ENCODE measurements at regions not wholly inside any gene's neighbourhood (a gene's known extent, or its start where the extent isn't known, plus 50 kb on each side); places are given as distances from the start of the nearest gene placed in this dataset.

DNA sequence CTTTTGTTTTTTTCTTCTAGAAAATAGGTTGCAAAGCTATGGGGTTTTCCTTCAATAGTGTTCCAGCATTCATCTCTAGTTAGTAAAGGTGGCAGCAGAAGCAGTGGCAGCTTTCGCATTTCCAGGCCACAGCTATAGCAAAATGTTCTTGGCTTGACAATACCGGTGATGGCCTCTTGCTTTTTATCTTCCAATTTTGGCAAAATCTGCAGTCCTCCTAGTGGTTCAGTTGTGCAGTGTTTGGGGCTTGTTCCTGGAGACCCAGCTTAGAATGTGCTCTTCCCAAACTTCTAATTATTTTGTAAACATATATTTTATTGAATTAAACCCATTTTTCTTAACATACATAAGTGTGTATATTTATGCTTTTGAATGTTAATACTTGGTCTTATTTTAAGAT, 370.6 kb upstream of the MAN1A1 start:
- H3K36me3 ChIP-seq (ENCODE audit: control insufficient read depth, insufficient read depth, low read length): no peaks in the 10 kb centered on the region
- FAIRE-seq (no peak), DNase-seq (ENCODE audit: extremely low read depth in 1 of 4, low spot score in 3 of 4) (peak; percentile 13 to 55 (median 22)), ATAC-seq (peak; percentile 96)
- BruUV-seq (replicated peaks): no TSS peak
- H3K4me3 ChIP-seq: no peak overlapping the region
- no peaks in the 10 kb centered on the region for H3K27me3 ChIP-seq (ENCODE audit: control insufficient read depth in 2 of 2, insufficient read depth in 2 of 2, low read length in 2 of 2)
- peak overlapping the region; percentile 46; the same call in 1 of the 2 replicates for H2AFZ ChIP-seq (ENCODE audit: low read depth, low read length)
- H3K79me2 ChIP-seq (ENCODE audit: control insufficient read depth, insufficient read depth, low read length): no peaks in the 10 kb centered on the region
- H3K9me3 ChIP-seq (replicated peaks; ENCODE audit: control insufficient read depth, insufficient read depth, low read depth, low read length): no peaks in the 10 kb centered on the region
- TF ChIP-seq RAD21 (CRISPR knock-in tag; conservative IDR thresholded peaks at IDR 0.05 in 1 of 2, IDR thresholded peaks at IDR 0.05 in 1 of 2) (peak; percentile 24 to 50; a peak in 3 of 4 replicates), HMG20A (CRISPR knock-in tag; conservative IDR thresholded peaks at IDR 0.05) (no peak), SMC3 (conservative IDR thresholded peaks at IDR 0.05; ENCODE audit: insufficient read depth, low read depth, low read length) (0 out of 2 replicates have a peak, but pooled peaks have one; percentile 23), ZNF146 (CRISPR knock-in tag; IDR thresholded peaks at IDR 0.05; ENCODE audit: unreplicated experiment) (no peak), SOX6 (IDR thresholded peaks at IDR 0.05) (no peak), TFE3 (CRISPR knock-in tag; IDR thresholded peaks at IDR 0.05) (no peak), CTCF (IDR thresholded peaks at IDR 0.05 in 2 of 3, conservative IDR thresholded peaks at IDR 0.05 in 1 of 3; ENCODE audit: insufficient read depth in 2 of 3, low read depth in 1 of 3, low read length in 3 of 3) (peak; percentile 35 to 75 (median 52); a peak in 5 of 6 replicates)
- TF ChIP-seq, protein P1, sequence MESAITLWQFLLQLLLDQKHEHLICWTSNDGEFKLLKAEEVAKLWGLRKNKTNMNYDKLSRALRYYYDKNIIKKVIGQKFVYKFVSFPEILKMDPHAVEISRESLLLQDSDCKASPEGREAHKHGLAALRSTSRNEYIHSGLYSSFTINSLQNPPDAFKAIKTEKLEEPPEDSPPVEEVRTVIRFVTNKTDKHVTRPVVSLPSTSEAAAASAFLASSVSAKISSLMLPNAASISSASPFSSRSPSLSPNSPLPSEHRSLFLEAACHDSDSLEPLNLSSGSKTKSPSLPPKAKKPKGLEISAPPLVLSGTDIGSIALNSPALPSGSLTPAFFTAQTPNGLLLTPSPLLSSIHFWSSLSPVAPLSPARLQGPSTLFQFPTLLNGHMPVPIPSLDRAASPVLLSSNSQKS (CRISPR knock-in tag; IDR thresholded peaks at IDR 0.05): no peak
- no peaks in the 10 kb centered on the region for H3K9me1 ChIP-seq (ENCODE audit: control insufficient read depth, insufficient read depth, low read length)
- no peaks in the 10 kb centered on the region for H3K4me1 ChIP-seq (replicated peaks in 1 of 2; ENCODE audit: control insufficient read depth in 2 of 2, insufficient read depth in 2 of 2, low read length in 2 of 2)
- H3K27ac ChIP-seq (ENCODE audit: extremely low read depth, low read depth, low read length): no peak overlapping the region
- in situ Hi-C loops (cut with MboI) (no loop called here), intact Hi-C loops (cut with micrococcal nuclease) (loop anchor here (10.0 kb wide), 2 partner anchors 155 to 785 kb away; partner anchors contain the start of gene MCM9)
- CTCF ChIA-PET (ENCODE audit: low intra/inter-chr PET ratio): no interaction called here
- no peaks in the 10 kb centered on the region for H4K20me1 ChIP-seq (replicated peaks; ENCODE audit: control insufficient read depth, insufficient read depth, low read length)
- 25% methylated on average over 2 of the region's 2 CpGs for WGBS (ENCODE audit: insufficient coverage, low coverage, missing lambda C conversion rate)
- no peak overlapping the region for H3K9ac ChIP-seq (ENCODE audit: insufficient read depth in 1 of 2, low read depth in 2 of 2, low read length in 2 of 2)
- no peak overlapping the region for H3K4me2 ChIP-seq (ENCODE audit: insufficient read depth, low read length)
- POLR2A ChIA-PET: interaction anchor here (0.6 to 1.0 kb wide), 4 partner anchors 253 to 417 kb away, joined by 3 to 4 read pairs (median 3); no protein-coding TSS in a partner anchor
